Stimulated activated CD4-positive, alpha-beta T cell treated with anti-CD3 and anti-CD28 coated beads, Interleukin-12 subunit alpha, Interleukin-12 subunit beta, amount 100 ng/mL, for 48 hours (primary cell): ENCODE measurements at regions not wholly inside any gene's neighbourhood (a gene's known extent, or its start where the extent isn't known, plus 50 kb on each side); places are given as distances from the start of the nearest gene placed in this dataset.

ENCODE experiments used
- DNase-seq, 3 donors: peaks; one replicate each; pipeline ENCODE4 v3.0.0-alpha.2; 2020; ENCODE audit warnings: low read depth in 2 of 3, low spot score in 1 of 3

DNA sequence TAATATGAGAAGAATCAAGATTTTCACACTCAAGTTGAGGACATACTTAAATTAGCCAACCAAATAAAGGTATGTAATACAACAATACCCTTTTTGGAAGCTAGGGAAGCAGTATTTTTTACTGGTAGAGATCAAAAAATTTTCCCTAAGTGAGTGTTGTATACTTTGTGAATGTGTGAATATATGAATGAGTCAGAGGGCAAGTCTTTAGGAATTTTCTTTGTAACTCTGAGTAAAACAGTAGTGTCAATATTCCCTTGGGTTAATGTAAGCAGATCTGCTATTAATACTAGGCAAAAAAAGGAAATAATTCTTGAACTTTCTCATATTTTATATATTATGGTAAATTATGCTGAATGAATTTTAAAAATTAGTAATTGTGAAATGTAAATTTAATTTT, 1161.8 kb upstream of the MIR17HG start:
- DNase-seq = no peak

- DNase-seq = no peak
These were observed 1159.8 kb upstream of the MIR17HG start for GRCh38 chr13:90187478-90188350.

GRCh38 chr13:90188351-90188636, 1159.2 kb upstream of the MIR17HG start:
- no peak for DNase-seq

- DNase-seq = no peak
These were observed 1149.8 kb upstream of the MIR17HG start for GRCh38 chr13:90197722-90198121.

- no peak for DNase-seq
These were observed 1146.3 kb upstream of the MIR17HG start for GRCh38 chr13:90201202-90201601.

DNA sequence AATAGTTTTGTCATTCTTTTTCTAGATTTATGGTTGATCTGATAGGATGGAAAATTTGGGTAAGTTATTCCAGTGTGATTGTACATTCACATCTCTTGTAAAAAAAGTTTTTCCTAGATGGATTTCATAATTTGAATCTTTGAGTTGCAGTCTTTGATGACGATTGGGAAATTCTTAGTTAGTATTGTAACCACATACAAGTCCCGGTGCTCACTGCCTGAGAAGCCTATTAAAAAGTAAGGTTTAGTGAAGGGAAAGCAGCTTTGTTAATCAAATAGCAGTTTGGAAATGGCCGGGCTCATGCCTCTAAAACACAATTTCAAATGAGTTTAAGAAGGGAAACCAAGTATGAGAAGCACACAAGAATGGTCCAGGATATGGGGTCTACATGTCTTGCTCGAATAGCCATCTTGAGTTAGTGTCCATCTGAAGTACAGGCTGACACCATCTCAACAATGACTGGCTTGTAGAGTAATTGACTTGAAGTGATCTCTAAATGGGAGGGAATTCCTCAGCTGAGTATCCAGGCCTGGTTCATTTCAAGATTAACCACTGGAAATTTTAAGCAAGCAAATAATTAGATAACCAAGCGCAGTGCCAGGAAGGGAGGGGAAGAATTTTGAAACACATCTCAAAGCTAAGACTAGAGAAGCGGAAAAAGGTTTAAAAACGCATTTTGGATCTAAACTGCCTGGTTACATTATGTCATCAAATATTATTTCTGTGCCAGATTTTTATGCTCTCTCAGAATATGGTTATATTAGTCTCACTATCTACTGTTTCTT, 1145.6 kb upstream of the MIR17HG start:
- no peak for DNase-seq

DNA sequence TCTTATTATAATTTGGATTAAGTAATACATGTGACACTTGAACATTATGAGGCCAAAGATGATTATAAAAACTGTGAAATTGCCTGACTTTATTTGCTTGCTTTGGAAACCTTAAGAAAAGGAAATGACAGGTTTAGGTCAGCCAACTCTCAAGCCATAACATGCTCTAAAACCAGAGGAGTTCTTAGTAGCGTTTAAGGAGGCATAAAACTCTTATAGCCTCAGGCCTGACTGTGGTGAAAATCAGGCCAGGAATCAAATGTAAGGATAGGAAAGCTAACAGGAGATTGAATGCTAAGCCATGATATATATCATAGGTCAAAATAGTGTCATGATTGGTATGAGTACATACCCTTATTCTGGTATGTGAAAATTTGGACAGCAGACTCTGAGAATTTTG, 1142.4 kb upstream of the MIR17HG start:
- no peak for DNase-seq

GRCh38 chr13:90205911-90206310, 1141.6 kb upstream of the MIR17HG start:
- DNase-seq = no peak

DNA sequence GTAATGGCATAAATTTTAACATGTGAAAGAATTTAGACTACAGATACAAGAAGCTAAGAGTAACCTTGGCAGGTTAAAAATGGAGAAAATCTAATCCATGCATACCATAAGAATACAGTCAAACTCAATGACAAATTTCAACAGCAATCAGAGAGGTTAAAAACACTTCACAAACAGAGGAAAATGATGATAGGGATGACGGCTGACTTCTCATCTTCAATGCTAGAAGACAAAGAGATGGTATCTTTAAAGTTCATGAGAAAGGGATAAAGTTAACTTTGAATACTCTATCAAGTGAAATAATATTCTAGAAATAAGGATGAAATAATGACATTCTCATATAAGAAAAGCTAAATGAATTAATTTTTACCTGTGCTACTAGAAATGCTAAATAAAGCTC, 1130.2 kb upstream of the MIR17HG start:
- no peak for DNase-seq

DNA sequence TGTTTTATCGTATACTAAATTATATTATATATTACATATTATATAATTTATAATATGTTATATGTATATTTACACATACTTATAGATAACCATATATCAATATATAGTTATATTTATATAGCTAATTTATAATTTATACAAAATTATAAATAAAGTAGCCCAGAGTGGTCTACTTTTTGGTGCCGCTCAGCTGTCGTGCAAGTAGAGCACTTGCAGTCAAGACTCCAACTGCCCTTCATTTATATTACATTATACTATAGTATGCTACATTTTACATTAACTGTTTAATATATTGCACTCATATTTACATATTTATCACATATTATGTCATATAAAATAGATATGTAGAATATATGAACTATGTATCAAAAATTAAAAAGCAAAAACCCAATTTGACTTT, 1124.7 kb upstream of the MIR17HG start:
- DNase-seq = no peak

- no peak for DNase-seq
These were observed 1117.2 kb upstream of the MIR17HG start for GRCh38 chr13:90230311-90230710.

DNA sequence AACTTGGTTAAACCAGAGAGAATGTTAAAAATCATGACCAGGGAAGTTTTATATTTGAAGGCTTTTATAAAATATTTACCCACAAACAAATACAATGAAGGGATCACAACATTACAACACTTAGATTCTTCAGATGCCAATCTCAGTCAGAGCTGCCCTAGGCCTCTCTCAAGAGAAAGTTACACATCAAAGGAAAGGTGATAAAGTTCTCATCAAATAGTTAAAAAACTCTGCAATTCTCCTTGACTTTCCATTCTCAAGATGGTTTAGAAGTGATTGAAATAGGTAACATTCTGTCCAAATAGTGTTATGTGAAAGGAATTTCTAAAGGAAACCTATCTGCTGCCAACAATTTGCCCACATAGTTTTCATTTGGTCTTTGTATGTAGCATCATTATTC, 1115.2 kb upstream of the MIR17HG start:
- DNase-seq = no peak

GRCh38 chr13:90233933-90234672, 1113.4 kb upstream of the MIR17HG start:
- no peak for DNase-seq

- no peak for DNase-seq
These were observed 1109.6 kb upstream of the MIR17HG start for GRCh38 chr13:90237852-90238251.

DNA sequence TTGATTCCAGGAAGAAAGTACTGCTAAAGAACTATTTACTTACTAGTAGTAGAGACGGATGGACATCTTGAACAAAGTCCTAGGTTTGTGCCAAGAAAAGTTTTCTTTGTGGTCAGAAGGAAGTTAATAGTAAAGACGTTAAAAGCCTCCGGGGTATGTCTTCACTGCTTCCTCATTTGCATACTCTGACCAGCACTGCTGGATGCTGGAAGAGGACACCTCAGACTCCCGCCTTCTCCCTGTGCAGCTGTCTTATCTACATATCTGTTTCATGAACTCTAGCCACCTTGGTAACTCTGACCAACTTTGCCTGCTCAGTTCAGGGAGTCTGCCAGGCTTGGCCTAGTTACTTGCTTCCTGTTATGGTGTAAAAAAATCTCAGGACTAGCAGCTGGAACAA, 1109.1 kb upstream of the MIR17HG start:
- no peak for DNase-seq

DNA sequence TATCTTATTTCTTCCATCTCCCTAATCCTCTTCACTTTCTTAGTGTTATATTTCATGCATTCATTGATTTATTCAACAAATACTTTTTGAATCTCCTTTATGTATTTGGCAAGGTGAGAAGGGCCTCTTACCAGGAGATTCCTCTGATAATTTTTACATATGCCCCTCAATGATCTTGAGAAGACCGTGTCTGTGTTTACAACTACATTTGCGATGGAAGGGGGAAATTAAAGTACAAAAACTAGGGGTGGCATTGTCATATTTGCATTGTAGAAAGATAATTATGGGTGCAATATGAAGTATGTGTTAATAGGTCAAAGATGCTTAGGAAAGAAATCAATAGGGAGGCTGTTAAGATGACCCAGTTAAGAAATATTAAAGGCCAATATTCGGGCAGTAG, 1108.4 kb upstream of the MIR17HG start:
- DNase-seq = no peak

DNA sequence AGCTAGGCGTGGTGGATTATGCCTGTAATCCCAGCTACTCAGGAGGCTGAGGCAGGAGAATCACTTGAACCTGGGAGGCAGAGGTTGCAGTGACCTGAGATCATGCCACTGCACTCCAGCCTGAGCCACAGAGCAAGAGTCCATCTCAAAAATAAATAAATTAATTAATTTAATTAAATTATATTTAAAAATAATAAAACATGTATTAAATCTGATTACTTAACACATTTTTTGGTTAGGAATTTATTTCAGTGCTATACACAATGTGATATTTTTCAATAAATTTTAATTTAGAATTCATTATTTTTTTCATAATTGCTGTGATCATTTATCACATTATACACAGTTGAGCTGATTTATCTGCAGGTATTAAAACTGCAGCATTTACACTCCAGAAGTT, 1101.5 kb upstream of the MIR17HG start:
- no peak for DNase-seq

GRCh38 chr13:90246687-90247345, 1100.7 kb upstream of the MIR17HG start:
- DNase-seq = no peak

DNA sequence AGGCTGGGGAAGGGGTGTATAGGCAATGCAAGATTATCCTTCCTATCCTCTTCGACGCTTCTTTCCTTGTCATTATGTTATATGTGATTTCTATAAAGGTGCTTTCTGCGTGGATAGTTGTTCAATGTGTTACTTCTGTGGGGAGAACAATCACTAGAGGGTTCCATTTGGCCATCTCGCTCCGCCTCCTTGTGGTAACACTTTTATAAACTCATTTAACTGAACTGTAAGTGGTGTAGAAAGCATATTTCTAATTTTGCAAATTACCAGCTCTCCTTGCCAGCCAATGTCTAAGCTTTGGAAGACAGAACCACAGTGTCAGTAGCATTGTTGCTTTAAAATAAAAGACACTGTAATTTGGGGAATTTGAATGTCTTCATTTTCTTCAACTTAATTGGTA, 1093.7 kb upstream of the MIR17HG start:
- DNase-seq = no peak

DNA sequence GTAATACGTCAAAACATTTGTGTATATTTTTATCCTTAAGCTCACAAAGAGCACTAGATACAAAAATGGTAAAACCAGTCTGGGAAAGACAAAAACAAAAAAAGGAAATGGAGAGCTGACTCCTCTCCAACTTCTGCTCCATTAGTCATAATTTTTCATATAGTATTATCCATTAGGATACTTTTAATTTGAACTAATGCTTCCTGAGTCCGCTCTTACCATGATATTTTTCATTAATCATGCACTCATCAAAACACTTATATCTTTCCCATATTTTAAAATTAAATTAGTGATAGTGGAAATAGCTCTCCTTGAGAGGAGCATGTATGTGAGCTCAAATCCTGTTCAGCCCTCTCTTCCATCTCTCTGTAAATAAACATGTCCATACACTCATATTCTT, 1093.0 kb upstream of the MIR17HG start:
- no peak for DNase-seq

DNA sequence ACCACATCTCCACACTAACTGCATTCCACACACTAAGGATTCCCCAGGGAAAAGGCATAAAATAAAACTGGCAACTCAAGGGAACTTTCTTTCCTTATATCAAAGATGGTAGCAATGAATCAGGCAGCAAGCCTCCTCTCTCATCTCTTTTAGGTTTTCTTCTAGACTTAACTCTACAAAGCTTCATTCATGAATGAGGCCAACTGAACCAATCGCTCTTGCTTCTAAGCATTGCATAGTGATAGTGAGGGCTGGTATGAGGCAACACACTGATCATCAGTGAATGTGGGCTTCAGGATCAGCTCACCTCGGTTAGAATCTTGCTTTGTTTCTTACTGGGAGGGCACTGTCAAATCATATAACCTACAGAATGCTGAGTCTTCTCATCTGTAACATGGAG, 1090.7 kb upstream of the MIR17HG start:
- DNase-seq = no peak
